OCI-LY3 (cell line): ENCODE measurements at regions not wholly inside any gene's neighbourhood (a gene's known extent, or its start where the extent isn't known, plus 50 kb on each side); places are given as distances from the start of the nearest gene placed in this dataset.

ENCODE experiments used
- H2AFZ ChIP-seq: fragments of 200-600, 300-600 bp; shearing (Covaris generic); 2 replicates; pipeline ENCODE4 v1.6.0; 2014; ENCODE audit warnings: antibody characterized with exemption, low read depth, low read length
- H3K27ac ChIP-seq: fragments of 200-600, 300-600 bp; sonication (generic); 2 replicates; pipeline ENCODE4 v1.5.1; 2014; ENCODE audit warnings: mild to moderate bottlenecking, low read length, moderate library complexity, mixed read lengths
- H3K27me3 ChIP-seq: fragments of 200-600, 300-600 bp; sonication (generic); 2 replicates; pipeline ENCODE4 v1.6.1; 2014; ENCODE audit warnings: low read depth, low read length, mixed read lengths
- H3K36me3 ChIP-seq: fragments of 200-600, 300-600 bp; sonication (generic); replicated peaks from 2 replicates; pipeline ENCODE3; 2014; ENCODE audit warnings: low read depth, low read length, mixed read lengths
- H3K4me1 ChIP-seq: fragments of 300-600, 200-600 bp; sonication (generic); 2 replicates; pipeline ENCODE4 v1.6.1; 2014; ENCODE audit warnings: low read length, mixed read lengths
- H3K4me2 ChIP-seq: fragments of 200-600, 300-600 bp; sonication (generic); 2 replicates; pipeline ENCODE4 v1.6.1; 2014; ENCODE audit warnings: low read length, mixed read lengths
- H3K4me3 ChIP-seq: fragments of 300-600, 200-600 bp; sonication (generic); 2 replicates; pipeline ENCODE4 v1.5.1; 2014; ENCODE audit warnings: antibody characterized with exemption, mild to moderate bottlenecking, low read length, moderate library complexity
- H3K79me2 ChIP-seq: fragments of 300-600, 200-600 bp; shearing (Covaris generic); 2 replicates; pipeline ENCODE4 v1.6.1; 2014; ENCODE audit warnings: mild to moderate bottlenecking, low read length, mixed read lengths
- H3K9ac ChIP-seq: fragments of 300-600, 200-600 bp; shearing (Covaris generic); 2 replicates; pipeline ENCODE4 v1.6.0; 2014; ENCODE audit warnings: mild to moderate bottlenecking, low read length, moderate library complexity
- H3K9me3 ChIP-seq: fragments of 200-600, 300-600 bp; shearing (Covaris generic); 2 replicates; pipeline ENCODE4 v1.6.1; 2014; ENCODE audit warnings: low read length, mixed read lengths; ENCODE audit not compliant: insufficient read depth
- H4K20me1 ChIP-seq: fragments of 200-600, 300-600 bp; sonication (generic); 2 replicates; pipeline ENCODE4 v1.6.1; 2016; ENCODE audit warnings: low read length, mixed read lengths; ENCODE audit not compliant: insufficient read depth
- EZH2phosphoT487 ChIP-seq: fragments of 200-600 bp; shearing (Covaris generic); IDR thresholded peaks from 2 replicates; pipeline ENCODE4 v1.6.1; 2018; ENCODE audit warnings: antibody characterized with exemption, mixed run types, low read depth
- TF ChIP-seq, protein P1 (sequence below): fragments of 200-600, 300-600 bp; sonication (generic); IDR thresholded peaks from 2 replicates; pipeline ENCODE4 v1.5.1; 2014; ENCODE audit warnings: antibody characterized with exemption, low read length, low read depth

DNA sequence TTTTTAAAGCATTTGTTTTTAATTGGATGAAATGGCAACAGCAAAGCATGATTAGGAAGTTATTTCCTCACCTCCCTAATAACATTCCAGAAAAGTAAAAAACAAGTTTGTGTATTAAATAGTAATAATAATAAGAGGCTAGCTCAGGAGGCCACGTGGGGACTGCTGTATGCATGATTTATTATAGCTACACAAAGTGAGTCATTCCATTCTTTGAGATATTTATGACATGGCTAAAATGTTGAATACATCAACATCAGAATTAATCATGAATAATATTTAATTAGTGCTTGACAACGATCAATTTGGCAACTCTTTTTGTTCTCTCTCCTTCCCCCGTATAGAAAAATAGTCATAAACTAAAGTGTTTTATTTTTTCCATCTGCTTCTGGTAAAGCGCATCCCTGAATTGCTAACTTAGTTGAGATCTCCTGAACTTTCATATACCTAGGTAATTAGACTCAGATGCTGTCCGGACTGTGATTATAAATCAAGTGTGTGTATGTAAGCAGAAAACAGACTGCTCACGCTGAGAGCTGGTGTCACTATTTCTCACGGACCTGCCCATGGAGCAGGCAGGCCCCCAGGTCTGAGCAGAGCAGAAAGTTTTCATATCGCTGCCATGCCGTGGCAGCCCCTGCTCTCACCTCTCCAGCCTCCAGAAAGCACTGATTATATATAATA lies 125.7 kb downstream of the WT1 start:
- Histone ChIP-seq H2AFZ (no peak overlapping the region), H3K27me3 (no peaks in the 10 kb centered on the region), H3K4me1 (no peaks in the 10 kb centered on the region), H3K4me3 (no peak overlapping the region), H3K9ac (no peak overlapping the region), H3K79me2 (no peaks in the 10 kb centered on the region), H3K36me3 (no peaks in the 10 kb centered on the region), H3K4me2 (no peak overlapping the region), H3K27ac (no peak overlapping the region), H3K9me3 (no peaks in the 10 kb centered on the region), H4K20me1 (no peaks in the 10 kb centered on the region)
- TF ChIP-seq, protein P1, sequence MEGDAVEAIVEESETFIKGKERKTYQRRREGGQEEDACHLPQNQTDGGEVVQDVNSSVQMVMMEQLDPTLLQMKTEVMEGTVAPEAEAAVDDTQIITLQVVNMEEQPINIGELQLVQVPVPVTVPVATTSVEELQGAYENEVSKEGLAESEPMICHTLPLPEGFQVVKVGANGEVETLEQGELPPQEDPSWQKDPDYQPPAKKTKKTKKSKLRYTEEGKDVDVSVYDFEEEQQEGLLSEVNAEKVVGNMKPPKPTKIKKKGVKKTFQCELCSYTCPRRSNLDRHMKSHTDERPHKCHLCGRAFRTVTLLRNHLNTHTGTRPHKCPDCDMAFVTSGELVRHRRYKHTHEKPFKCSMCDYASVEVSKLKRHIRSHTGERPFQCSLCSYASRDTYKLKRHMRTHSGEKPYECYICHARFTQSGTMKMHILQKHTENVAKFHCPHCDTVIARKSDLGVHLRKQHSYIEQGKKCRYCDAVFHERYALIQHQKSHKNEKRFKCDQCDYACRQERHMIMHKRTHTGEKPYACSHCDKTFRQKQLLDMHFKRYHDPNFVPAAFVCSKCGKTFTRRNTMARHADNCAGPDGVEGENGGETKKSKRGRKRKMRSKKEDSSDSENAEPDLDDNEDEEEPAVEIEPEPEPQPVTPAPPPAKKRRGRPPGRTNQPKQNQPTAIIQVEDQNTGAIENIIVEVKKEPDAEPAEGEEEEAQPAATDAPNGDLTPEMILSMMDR: no peak
- no peak for TF ChIP-seq EZH2phosphoT487

DNA sequence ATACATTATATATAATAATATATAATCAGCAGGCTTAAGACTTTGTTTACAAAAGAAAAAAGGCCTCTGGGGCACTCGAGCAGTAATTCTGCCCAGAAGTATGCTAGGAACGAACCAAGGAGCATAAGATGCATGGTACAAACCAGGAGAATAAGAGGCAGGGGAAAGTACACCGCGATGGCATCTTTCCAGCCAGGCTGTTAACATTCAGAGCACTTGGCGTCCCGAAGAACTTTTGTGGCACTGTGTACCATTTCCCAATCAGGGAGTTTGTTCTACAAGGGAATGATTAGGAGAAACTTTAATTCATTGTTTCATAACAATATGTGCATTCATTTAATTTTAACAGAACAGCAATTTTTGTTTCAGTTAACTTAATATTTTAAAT lies 125.1 kb downstream of the WT1 start:
- Histone ChIP-seq H3K9me3 (no peaks in the 10 kb centered on the region), H3K4me2 (no peak overlapping the region), H3K27ac (no peak overlapping the region), H2AFZ (no peak overlapping the region), H3K4me1 (no peaks in the 10 kb centered on the region), H3K27me3 (no peaks in the 10 kb centered on the region), H3K36me3 (no peaks in the 10 kb centered on the region), H3K4me3 (no peak overlapping the region), H3K9ac (no peak overlapping the region), H4K20me1 (no peaks in the 10 kb centered on the region), H3K79me2 (no peaks in the 10 kb centered on the region)
- TF ChIP-seq, protein P1: no peak
- no peak for TF ChIP-seq EZH2phosphoT487

DNA sequence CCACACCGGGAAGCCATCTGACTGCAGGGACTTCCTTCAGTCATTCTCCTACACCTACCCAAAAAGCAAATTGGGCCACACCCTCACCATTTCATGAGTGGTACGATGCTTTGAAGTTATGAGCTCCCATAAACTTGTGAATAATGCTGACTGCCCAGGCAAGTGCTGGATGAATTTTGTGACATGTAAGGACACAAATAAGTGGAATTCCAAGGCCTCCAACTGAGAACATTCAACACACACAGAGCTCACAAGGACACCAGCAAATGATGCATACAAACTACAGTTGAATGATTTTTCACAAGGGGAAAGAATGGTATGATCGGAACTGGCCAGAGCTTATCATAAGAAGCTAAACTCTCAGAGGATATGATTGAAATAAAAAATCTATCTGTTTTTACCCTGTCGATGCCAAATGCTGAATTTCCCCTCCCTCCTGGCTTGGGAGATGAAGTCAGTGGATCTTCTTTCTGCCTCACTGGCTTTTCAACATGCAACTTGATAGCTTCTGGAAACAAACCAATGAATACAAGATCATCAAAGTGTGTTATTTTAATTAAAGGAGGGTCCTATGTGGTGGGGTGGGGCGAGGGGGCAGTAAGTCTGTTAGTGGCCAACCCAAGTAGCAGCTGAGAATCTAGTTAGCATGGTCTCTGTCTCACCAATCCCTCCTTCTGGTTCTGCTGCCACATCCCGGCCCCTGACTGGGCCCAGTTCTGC lies 123.8 kb downstream of the WT1 start:
- H3K27ac ChIP-seq: no peak overlapping the region
- no peaks in the 10 kb centered on the region for H3K36me3 ChIP-seq
- no peak overlapping the region for H3K4me2 ChIP-seq
- peaks cover 6% of the 10 kb centered on the region for H3K4me1 ChIP-seq
- H2AFZ ChIP-seq: no peak overlapping the region
- TF ChIP-seq EZH2phosphoT487: no peak
- TF ChIP-seq, protein P1: no peak
- no peaks in the 10 kb centered on the region for H3K79me2 ChIP-seq
- H3K9me3 ChIP-seq: no peaks in the 10 kb centered on the region
- no peak overlapping the region for H3K9ac ChIP-seq
- no peak overlapping the region for H3K4me3 ChIP-seq
- H4K20me1 ChIP-seq: no peaks in the 10 kb centered on the region
- H3K27me3 ChIP-seq: no peaks in the 10 kb centered on the region

DNA sequence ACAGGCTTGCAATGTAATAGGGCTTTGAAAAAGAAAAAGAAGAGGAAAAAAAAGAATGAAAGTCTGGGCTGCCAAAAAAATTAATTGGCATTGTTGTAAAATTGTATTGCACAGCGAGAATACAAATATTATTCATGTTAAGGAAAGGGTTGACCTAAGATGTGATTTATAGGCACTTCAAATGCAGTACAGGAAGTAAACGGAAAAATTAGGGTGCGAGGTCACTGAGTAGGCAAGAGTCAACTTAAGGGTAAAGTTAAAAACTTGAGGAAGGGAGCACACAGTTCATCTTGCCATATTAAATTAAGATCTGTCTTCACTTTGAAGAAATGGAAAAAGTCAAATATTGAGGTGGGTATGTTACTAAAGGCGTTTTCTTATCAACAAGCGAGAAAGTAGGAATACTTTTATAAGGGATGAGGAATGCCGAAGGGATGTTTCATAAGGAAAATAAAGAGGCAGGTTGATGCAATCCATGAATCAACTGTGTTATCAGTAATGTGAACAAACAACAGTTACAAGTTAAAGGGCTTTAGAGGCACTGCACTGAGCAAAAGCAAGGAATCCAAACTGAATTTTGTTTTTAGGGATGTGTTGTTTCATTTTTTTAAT lies 123.0 kb downstream of the WT1 start:
- H3K79me2 ChIP-seq: no peaks in the 10 kb centered on the region
- H3K36me3 ChIP-seq: no peaks in the 10 kb centered on the region
- no peak overlapping the region for H3K27ac ChIP-seq
- H3K9me3 ChIP-seq: no peaks in the 10 kb centered on the region
- no peaks in the 10 kb centered on the region for H3K27me3 ChIP-seq
- no peak overlapping the region for H3K9ac ChIP-seq
- H4K20me1 ChIP-seq: no peaks in the 10 kb centered on the region
- H3K4me3 ChIP-seq: no peak overlapping the region
- peaks cover 6% of the 10 kb centered on the region for H3K4me1 ChIP-seq
- H3K4me2 ChIP-seq: no peak overlapping the region
- TF ChIP-seq, protein P1: no peak
- H2AFZ ChIP-seq: no peak overlapping the region
